DND-41 (cell line): ENCODE measurements at regions not wholly inside any gene's neighbourhood (a gene's known extent, or its start where the extent isn't known, plus 50 kb on each side); places are given as distances from the start of the nearest gene placed in this dataset.
A peak's percentile ranks its signal among the peaks of the same experiment; 100 is the strongest.

Experiments
- CTCF ChIP-seq: IDR thresholded peaks from 2 replicates; pipeline ENCODE4 v1.5.1; 2012; ENCODE audit warnings: borderline replicate concordance, low read length, moderate library complexity, mild to moderate bottlenecking; ENCODE audit not compliant: poor library complexity, severe bottlenecking; ENCODE audit errors: extremely low read depth
- EZH2 ChIP-seq: IDR thresholded peaks from 3 replicates; pipeline ENCODE4 v1.6.1; 2012; ENCODE audit warnings: borderline replicate concordance, low read depth, mild to moderate bottlenecking, moderate library complexity, low read length, inconsistent platforms; ENCODE audit not compliant: severe bottlenecking

- TF ChIP-seq CTCF (peak; percentile 87), EZH2 (no peak)
Measured at GRCh38 chr2:129396980-129397599, 582.4 kb upstream of the RAB6C start.
